SK-N-MC (cell line): ENCODE measurements at regions not wholly inside any gene's neighbourhood (a gene's known extent, or its start where the extent isn't known, plus 50 kb on each side); places are given as distances from the start of the nearest gene placed in this dataset.

Experiments used
- EZH2 ChIP-seq: fragments of 200-600 bp; sonication (generic); IDR thresholded peaks from one replicate; pipeline ENCODE4 v1.6.1; 2017; ENCODE audit warnings: antibody characterized with exemption
- FOXP2 ChIP-seq: optimal IDR thresholded peaks from 2 replicates; pipeline ENCODE3; 2011; ENCODE audit warnings: mild to moderate bottlenecking, moderate library complexity; ENCODE audit not compliant: insufficient read depth; ENCODE audit errors: extremely low read length, control extremely low read depth
- POLR2AphosphoS5 ChIP-seq: IDR thresholded peaks from 2 replicates; pipeline ENCODE4 v1.6.1; 2012; ENCODE audit warnings: mild to moderate bottlenecking, low read depth, low read length, borderline replicate concordance

- TF ChIP-seq POLR2AphosphoS5 (no peak), EZH2 (no peak), FOXP2 (no peak)
Observed at GRCh38 chr10:130461631-130462030, 325.4 kb downstream of the GLRX3 start.
